Lower leg skin (tissue), 3 donors: ENCODE measurements at regions not wholly inside any gene's neighbourhood (a gene's known extent, or its start where the extent isn't known, plus 50 kb on each side); places are given as distances from the start of the nearest gene placed in this dataset.

Experiments
- CTCF ChIP-seq, 3 donors: fragments of 450-650 bp; IDR thresholded peaks; one replicate each; pipeline ENCODE4 v1.5.1; 2016; ENCODE audit warnings: antibody characterized with exemption in 3 of 3, mild to moderate bottlenecking in 3 of 3, moderate library complexity in 2 of 3
- POLR2A ChIP-seq, 2 donors: fragments of 450-650 bp; IDR thresholded peaks; one replicate each; pipeline ENCODE4 v1.6.1; 2016 to 2017; ENCODE audit warnings: antibody characterized with exemption in 2 of 2, mild to moderate bottlenecking in 1 of 2, moderate library complexity in 1 of 2

GRCh38 chr11:116458546-116458945 is 314.2 kb downstream of the BUD13 start:
- TF ChIP-seq CTCF (IDR thresholded peaks at IDR 0.05) (no peak), POLR2A (IDR thresholded peaks at IDR 0.05) (no peak)
